GM12874 (cell line): ENCODE measurements at regions not wholly inside any gene's neighbourhood (a gene's known extent, or its start where the extent isn't known, plus 50 kb on each side); places are given as distances from the start of the nearest gene placed in this dataset.
A peak's percentile ranks its signal among the peaks of the same experiment; 100 is the strongest.

Experiments
- CTCF ChIP-seq: IDR thresholded peaks from 2 replicates; pipeline ENCODE4 v1.5.1; 2011; ENCODE audit warnings: low read depth, mild to moderate bottlenecking, control low read depth, low read length, moderate library complexity; ENCODE audit not compliant: insufficient read depth

- TF ChIP-seq CTCF = no peak
Measured at GRCh38 chr4:131013226-131013625, 1917.3 kb downstream of the C4orf33 start.

- no peak for TF ChIP-seq CTCF
Measured at GRCh38 chr4:131026771-131027170, 1930.8 kb downstream of the C4orf33 start.

GRCh38 chr4:131044368-131044767 is 1948.4 kb downstream of the C4orf33 start:
- TF ChIP-seq CTCF = no peak

GRCh38 chr4:131046821-131047220 is 1950.9 kb downstream of the C4orf33 start:
- TF ChIP-seq CTCF = no peak

- no peak for TF ChIP-seq CTCF
Measured at GRCh38 chr4:131052646-131053045, 1956.7 kb downstream of the C4orf33 start.

GRCh38 chr4:131054489-131055019 is 1958.6 kb downstream of the C4orf33 start:
- TF ChIP-seq CTCF = 0 out of 2 replicates have a peak, but pooled peaks have one; percentile 8

GRCh38 chr4:131061734-131062133 is 1965.8 kb downstream of the C4orf33 start:
- no peak for TF ChIP-seq CTCF

GRCh38 chr4:131063878-131064277 is 1967.9 kb downstream of the C4orf33 start:
- TF ChIP-seq CTCF = no peak
